H1 (cell line): ENCODE measurements at regions not wholly inside any gene's neighbourhood (a gene's known extent, or its start where the extent isn't known, plus 50 kb on each side); places are given as distances from the start of the nearest gene placed in this dataset.

Experiments
- CTCF ChIA-PET: fragments of 300-600 bp; sonication (Branson Sonifier 250); formaldehyde crosslinking; loops from one replicate; lab custom pipeline; 2021; ENCODE audit not compliant: partially characterized antibody; lab: Charles Lee
- POLR2A ChIA-PET: fragments of 300-600 bp; sonication (Branson Sonifier 250); formaldehyde crosslinking; loops from one replicate; lab custom pipeline; 2021; ENCODE audit warnings: inconsistent platforms; ENCODE audit not compliant: partially characterized antibody; lab: Charles Lee
- DNase-seq, 2 experiments: peaks; one replicate each; pipeline versions ENCODE4 v3.0.0 to v3.0.0-alpha.2; 2010 to 2022; ENCODE audit warnings: low spot score in 2 of 2, low read depth in 1 of 2, mixed read lengths in 1 of 2
- FAIRE-seq: peaks from 2 replicates; lab custom pipeline; 2011; peaks lifted over from hg19 to GRCh38; lab: Jason Lieb, UNC
- H2AFZ ChIP-seq: 2 replicates; pipeline ENCODE4 v1.8.1; 2012; ENCODE audit warnings: low read length, inconsistent platforms
- H2AK5ac ChIP-seq: 2 replicates; pipeline ENCODE4 v1.6.1; 2013; ENCODE audit warnings: low read depth, low read length
- H2BK120ac ChIP-seq: replicated peaks from 2 replicates; pipeline ENCODE3; 2013; ENCODE audit warnings: low read depth, low read length, inconsistent platforms
- H2BK12ac ChIP-seq: 2 replicates; pipeline ENCODE4 v1.6.1; 2013; ENCODE audit warnings: low read depth, low read length
- H2BK15ac ChIP-seq: 2 replicates; pipeline ENCODE4 v1.6.1; 2013; ENCODE audit warnings: low read length
- H2BK20ac ChIP-seq: 2 replicates; pipeline ENCODE4 v1.6.1; 2013; ENCODE audit warnings: low read length
- H2BK5ac ChIP-seq: 2 replicates; pipeline ENCODE4 v1.6.1; 2013; ENCODE audit warnings: low read depth, low read length
- H3K14ac ChIP-seq: 2 replicates; pipeline ENCODE4 v1.6.1; 2013; ENCODE audit warnings: inconsistent platforms; ENCODE audit not compliant: insufficient read length
- H3K18ac ChIP-seq: 2 replicates; pipeline ENCODE4 v1.6.1; 2013; ENCODE audit warnings: low read length; ENCODE audit errors: extremely low read depth
- H3K23ac ChIP-seq: 2 replicates; pipeline ENCODE4 v1.6.1; 2013; ENCODE audit warnings: inconsistent platforms; ENCODE audit not compliant: insufficient read length
- H3K23me2 ChIP-seq: 2 replicates; pipeline ENCODE4 v1.6.1; 2013; ENCODE audit warnings: low read depth, low read length
- H3K27ac ChIP-seq: 2 replicates; pipeline ENCODE4 v1.6.1; 2011; ENCODE audit warnings: low read depth, low read length, inconsistent platforms
- H3K27me3 ChIP-seq, 4 experiments: replicated peaks in 1 of 4; 1 replicate in 1 of 4; 2 replicates in 3 of 4; pipeline versions ENCODE4 v1.6.1 to v1.8.1; 2011 to 2013; ENCODE audit warnings: low read length in 3 of 4, mild to moderate bottlenecking in 3 of 4, inconsistent platforms in 2 of 4, mixed read lengths in 2 of 4, moderate library complexity in 1 of 4; ENCODE audit not compliant: control insufficient read depth in 3 of 4, insufficient read depth in 3 of 4; ENCODE audit errors: extremely low read depth in 1 of 4
- H3K36me3 ChIP-seq, 4 experiments: 2 replicates each; pipeline versions ENCODE4 v1.6.1 to v1.8.1; 2011 to 2013; ENCODE audit warnings: mild to moderate bottlenecking in 4 of 4, low read length in 3 of 4, moderate library complexity in 2 of 4, control low read depth in 1 of 4, inconsistent platforms in 1 of 4; ENCODE audit not compliant: insufficient read depth in 4 of 4, control insufficient read depth in 2 of 4
- H3K4ac ChIP-seq: replicated peaks from 2 replicates; pipeline ENCODE3; 2013; ENCODE audit warnings: low read length, low read depth, mixed read lengths, inconsistent platforms; ENCODE audit not compliant: insufficient read length
- H3K4me1 ChIP-seq, 4 experiments: replicated peaks in 1 of 4; 1 replicate in 1 of 4; 2 replicates in 3 of 4; pipeline versions ENCODE4 v1.6.1 to v1.8.1; 2011 to 2013; ENCODE audit warnings: low read length in 3 of 4, inconsistent platforms in 2 of 4, mixed read lengths in 1 of 4; ENCODE audit not compliant: insufficient read depth in 4 of 4, control insufficient read depth in 3 of 4
- H3K4me2 ChIP-seq, 2 experiments: 2 replicates each; pipeline versions ENCODE4 v1.6.1 to v1.8.1; 2011 to 2013; ENCODE audit warnings: low read depth in 2 of 2, low read length in 2 of 2, control low read depth in 1 of 2, inconsistent platforms in 1 of 2, mild to moderate bottlenecking in 1 of 2; ENCODE audit not compliant: insufficient read depth in 1 of 2
- H3K4me3 ChIP-seq, 4 experiments: fragments of 200-600, 300-600 bp in 1 of 4; sonication (generic), shearing (Covaris generic), sonication (Bioruptor Twin) in 1 of 4; 2 replicates each; pipeline versions ENCODE4 v1.5.1 to v1.8.1; 2011 to 2016; ENCODE audit warnings: low read length in 4 of 4, low read depth in 3 of 4, control low read depth in 2 of 4, inconsistent platforms in 2 of 4, mild to moderate bottlenecking in 2 of 4, mixed read lengths in 1 of 4, moderate library complexity in 1 of 4; ENCODE audit not compliant: insufficient read depth in 2 of 4; ENCODE audit errors: extremely low read depth in 1 of 4
- H3K56ac ChIP-seq: replicated peaks from 2 replicates; pipeline ENCODE3; 2013; ENCODE audit warnings: low read depth, mild to moderate bottlenecking, mixed read lengths, low read length, inconsistent platforms; ENCODE audit not compliant: insufficient read length
- H3K79me1 ChIP-seq: 2 replicates; pipeline ENCODE4 v1.6.1; 2013; ENCODE audit warnings: low read depth, low read length, control low read depth
- H3K79me2 ChIP-seq, 2 experiments: 2 replicates each; pipeline versions ENCODE4 v1.6.1 to v1.8.1; 2012 to 2013; ENCODE audit warnings: low read length in 2 of 2, mild to moderate bottlenecking in 2 of 2, inconsistent platforms in 1 of 2; ENCODE audit not compliant: insufficient read depth in 2 of 2, control insufficient read depth in 1 of 2
- H3K9ac ChIP-seq, 4 experiments: replicated peaks in 1 of 4; 1 replicate in 1 of 4; 2 replicates in 3 of 4; pipeline versions ENCODE4 v1.6.1 to v1.8.1; 2011 to 2013; ENCODE audit warnings: low read depth in 3 of 4, low read length in 3 of 4, control low read depth in 2 of 4, mild to moderate bottlenecking in 2 of 4, moderate library complexity in 2 of 4, inconsistent platforms in 1 of 4; ENCODE audit errors: extremely low read depth in 1 of 4
- H3K9me3 ChIP-seq, 2 experiments: 2 replicates each; pipeline versions ENCODE4 v1.6.1 to v1.8.1; 2012 to 2013; ENCODE audit warnings: mild to moderate bottlenecking in 2 of 2, moderate library complexity in 2 of 2, control low read depth in 1 of 2, inconsistent platforms in 1 of 2, low read depth in 1 of 2, low read length in 1 of 2, mixed read lengths in 1 of 2; ENCODE audit not compliant: insufficient read depth in 2 of 2
- H4K20me1 ChIP-seq, 2 experiments: replicated peaks in 1 of 2; 2 replicates each; pipeline versions ENCODE3 to v1.8.1; 2011 to 2013; ENCODE audit warnings: inconsistent platforms in 2 of 2, low read length in 2 of 2, mild to moderate bottlenecking in 1 of 2; ENCODE audit not compliant: insufficient read depth in 2 of 2, control insufficient read depth in 1 of 2
- H4K5ac ChIP-seq: 2 replicates; pipeline ENCODE4 v1.6.1; 2013; ENCODE audit warnings: low read length, low read depth, mixed read lengths, inconsistent platforms; ENCODE audit not compliant: insufficient read length
- H4K8ac ChIP-seq: 2 replicates; pipeline ENCODE4 v1.8.0; 2013; ENCODE audit warnings: mild to moderate bottlenecking, moderate library complexity, low read length, inconsistent platforms; ENCODE audit not compliant: insufficient read depth; ENCODE audit errors: extremely low read depth
- H4K91ac ChIP-seq: replicated peaks from 2 replicates; pipeline ENCODE3; 2013; ENCODE audit warnings: low read length, mixed read lengths, inconsistent platforms; ENCODE audit not compliant: insufficient read length
- CEBPB ChIP-seq: IDR thresholded peaks from 2 replicates; pipeline ENCODE4 v1.6.1; 2012; ENCODE audit warnings: low read depth, low read length
- KDM5A ChIP-seq: fragments of 200-600 bp; IDR thresholded peaks from 2 replicates; pipeline ENCODE4 v1.7.1; 2012; ENCODE audit warnings: mild to moderate bottlenecking, low read length, inconsistent platforms, mixed read lengths
- MAFK ChIP-seq: IDR thresholded peaks from 2 replicates; pipeline ENCODE4 v1.6.1; 2012; ENCODE audit warnings: low read depth, mild to moderate bottlenecking, improper control_type of control experiment, low read length
- NRF1 ChIP-seq: IDR thresholded peaks from 2 replicates; pipeline ENCODE4 v1.6.1; 2011; ENCODE audit warnings: mild to moderate bottlenecking, low read depth, low read length, improper control_type of control experiment
- POLR2A ChIP-seq, 2 experiments: IDR thresholded peaks; 1 replicate in 1 of 2; 2 replicates in 1 of 2; pipeline ENCODE4 v1.6.1; 2011; ENCODE audit warnings: low read depth in 2 of 2, low read length in 2 of 2, mild to moderate bottlenecking in 2 of 2; ENCODE audit errors: control extremely low read depth in 1 of 2
- POU5F1 ChIP-seq: IDR thresholded peaks from 2 replicates; pipeline ENCODE4 v1.6.1; 2011; ENCODE audit warnings: low read depth, mild to moderate bottlenecking, low read length, moderate library complexity
- SIRT6 ChIP-seq: IDR thresholded peaks from one replicate; pipeline ENCODE4 v1.7.1; 2012; ENCODE audit warnings: low read length, inconsistent platforms
- TEAD4 ChIP-seq: IDR thresholded peaks from 2 replicates; pipeline ENCODE4 v1.6.1; 2012; ENCODE audit warnings: low read depth, low read length, inconsistent platforms, mixed read lengths
- ZNF274 ChIP-seq: IDR thresholded peaks from 2 replicates; pipeline ENCODE4 v1.7.0; 2012; ENCODE audit warnings: low read length, borderline replicate concordance; ENCODE audit errors: extremely low read depth
- WGBS, 2 experiments: shearing (Covaris generic) in 1 of 2; methylation state at CpG; one replicate each; pipeline versions ENCODE4 v1.1.6 to v1.1.7; 2013 to 2015; ENCODE audit warnings: low lambda C conversion rate in 2 of 2, mixed read lengths in 2 of 2, inconsistent platforms in 1 of 2, low coverage in 1 of 2, missing lambda C conversion rate in 1 of 2; ENCODE audit not compliant: insufficient replicate concordance in 2 of 2, insufficient coverage in 1 of 2, insufficient read length in 1 of 2; ENCODE audit errors: extremely low coverage in 1 of 2, missing lambda C conversion rate in 1 of 2; 5-methylcytosine and 5-hydroxymethylcytosine counted together

- POLR2A ChIA-PET: no interaction called here
- Histone ChIP-seq H3K4me2 (no peak overlapping the region), H3K4me1 (no peaks in the 10 kb centered on the region), H3K79me1 (no peaks in the 10 kb centered on the region), H2BK5ac (no peak overlapping the region), H2BK15ac (no peak overlapping the region), H3K23ac (no peak overlapping the region), H2AK5ac (no peak overlapping the region), H3K9ac (no peak overlapping the region), H3K36me3 (no peaks in the 10 kb centered on the region), H4K8ac (no peak overlapping the region), H3K23me2 (no peaks in the 10 kb centered on the region), H4K91ac (no peak overlapping the region), H3K14ac (no peak overlapping the region), H2BK120ac (no peak overlapping the region), H3K4me3 (no peak overlapping the region), H4K5ac (no peak overlapping the region), H4K20me1 (no peaks in the 10 kb centered on the region), H3K9me3 (peaks cover 62 to 73% of the 10 kb centered on the region in 2 experiments), H3K18ac (no peak overlapping the region), H3K79me2 (no peaks in the 10 kb centered on the region), H3K27me3 (no peaks in the 10 kb centered on the region), H2BK12ac (no peak overlapping the region)
- DNase-seq: no peak
- CTCF ChIA-PET: no interaction called here
- FAIRE-seq: no peak
- 75% methylated on average over 2 of the region's 2 CpGs; no CpG with 5 or more reads in 1 of the 2 experiments for WGBS, 2 experiments
- TF ChIP-seq NRF1 (no peak), CEBPB (no peak), POU5F1 (no peak), ZNF274 (no peak), POLR2A (IDR thresholded peaks at IDR 0.05; ENCODE audit: control extremely low read depth in 1 of 2, low read depth in 2 of 2, low read length in 2 of 2) (no peak), MAFK (no peak), SIRT6 (no peak), KDM5A (no peak), TEAD4 (no peak)
- TF ChIP-seq, all 59 proteins: peak for 0
- no peak overlapping the region for H2AFZ ChIP-seq
- H2BK20ac ChIP-seq: no peak overlapping the region
- H3K4ac ChIP-seq: no peak overlapping the region
- H3K56ac ChIP-seq: no peak overlapping the region
- no peak overlapping the region for H3K27ac ChIP-seq
Observed at GRCh38 chr6:159331451-159331850, 162.3 kb downstream of the FNDC1 start.
